CD4-positive, alpha-beta T cell treated with Interleukin-4 for 4 hours (primary cell): ENCODE measurements at regions not wholly inside any gene's neighbourhood (a gene's known extent, or its start where the extent isn't known, plus 50 kb on each side); places are given as distances from the start of the nearest gene placed in this dataset.
"Not testable (repeated sequence)": the region's sequence is repeated elsewhere in the genome, so short reads cannot be mapped to it uniquely, and the experiment has no call there.

Experiments
- DNase-seq: peaks from one replicate; pipeline ENCODE4 v3.0.0-alpha.2; 2020

GRCh38 chr3:176619833-176620232 lies 577.4 kb downstream of the TBL1XR1 start:
- no peak for DNase-seq

- no peak for DNase-seq
Observed at GRCh38 chr3:176615826-176616225, 581.5 kb downstream of the TBL1XR1 start.

GRCh38 chr3:176611703-176612102 lies 585.6 kb downstream of the TBL1XR1 start:
- DNase-seq = no peak

GRCh38 chr3:176609361-176609760 lies 587.9 kb downstream of the TBL1XR1 start:
- no peak for DNase-seq

- DNase-seq = not testable (repeated sequence)
Observed at GRCh38 chr3:176605553-176605952, 591.7 kb downstream of the TBL1XR1 start.

- DNase-seq = no peak
Observed at GRCh38 chr3:176595307-176595706, 602.0 kb downstream of the TBL1XR1 start.

GRCh38 chr3:176590722-176591121 lies 606.6 kb downstream of the TBL1XR1 start:
- no peak for DNase-seq

- no peak for DNase-seq
Observed at GRCh38 chr3:176587089-176587488, 610.2 kb downstream of the TBL1XR1 start.

- DNase-seq = no peak
Observed at GRCh38 chr3:176584413-176585176, 612.7 kb downstream of the TBL1XR1 start.

- no peak for DNase-seq
Observed at GRCh38 chr3:176583956-176584355, 613.3 kb downstream of the TBL1XR1 start.

GRCh38 chr3:176581589-176581988 lies 615.7 kb downstream of the TBL1XR1 start:
- no peak for DNase-seq

GRCh38 chr3:176579711-176580185 lies 617.5 kb downstream of the TBL1XR1 start:
- no peak for DNase-seq

- no peak for DNase-seq
Observed at GRCh38 chr3:176578316-176578715, 619.0 kb downstream of the TBL1XR1 start.

- DNase-seq = no peak
Observed at GRCh38 chr3:176577447-176577846, 619.8 kb downstream of the TBL1XR1 start.

GRCh38 chr3:176574786-176575185 lies 622.5 kb downstream of the TBL1XR1 start:
- DNase-seq = no peak

GRCh38 chr3:176571926-176572325 lies 625.4 kb downstream of the TBL1XR1 start:
- DNase-seq = no peak

- no peak for DNase-seq
Observed at GRCh38 chr3:176570992-176571391, 626.3 kb downstream of the TBL1XR1 start.

- no peak for DNase-seq
Observed at GRCh38 chr3:176568189-176568588, 629.1 kb downstream of the TBL1XR1 start.

- DNase-seq = no peak
Observed at GRCh38 chr3:176566757-176567156, 630.5 kb downstream of the TBL1XR1 start.

GRCh38 chr3:176562331-176562730 lies 635.0 kb downstream of the TBL1XR1 start:
- DNase-seq = no peak

GRCh38 chr3:176561826-176562225 lies 635.5 kb downstream of the TBL1XR1 start:
- no peak for DNase-seq

GRCh38 chr3:176554791-176555654 lies 642.3 kb downstream of the TBL1XR1 start:
- no peak for DNase-seq

- DNase-seq = no peak
Observed at GRCh38 chr3:176554264-176554663, 643.0 kb downstream of the TBL1XR1 start.

- no peak for DNase-seq
Observed at GRCh38 chr3:176526942-176527341, 670.3 kb downstream of the TBL1XR1 start.
